ENCODE measurements at regions not wholly inside any gene's neighbourhood (a gene's known extent, or its start where the extent isn't known, plus 50 kb on each side); places are given as distances from the start of the nearest gene placed in this dataset.

DNA sequence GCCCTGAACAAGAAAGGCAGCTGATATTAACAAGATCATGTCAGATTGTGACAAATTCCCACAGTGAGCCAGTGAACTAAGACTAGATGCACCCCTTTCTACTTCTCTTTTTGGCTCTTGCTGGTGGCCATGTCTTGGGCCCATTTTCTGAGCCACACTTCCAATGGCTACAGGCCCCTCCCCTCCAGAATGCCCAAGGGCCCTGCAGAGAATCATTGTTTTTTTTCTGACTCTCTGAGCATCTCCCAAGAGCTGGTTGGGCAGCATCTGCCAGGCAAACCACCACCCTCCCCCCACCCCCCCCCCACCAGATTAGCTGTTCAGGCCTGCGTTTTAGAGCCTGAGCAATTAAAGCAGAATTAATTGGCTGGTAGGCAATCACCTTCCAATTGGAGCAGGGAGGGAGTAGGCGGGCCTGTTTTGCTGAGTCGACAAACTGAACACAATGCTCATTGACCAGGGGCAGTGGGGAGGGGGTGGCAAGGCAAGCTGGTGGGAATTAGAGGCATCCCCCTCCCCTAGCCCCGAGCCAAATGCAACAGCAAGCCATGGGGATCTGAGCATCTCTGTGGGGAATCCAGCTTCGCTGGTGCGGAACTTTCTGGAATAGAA is 541.4 kb downstream of the MN1 start:
- TF ChIP-seq, protein P1, sequence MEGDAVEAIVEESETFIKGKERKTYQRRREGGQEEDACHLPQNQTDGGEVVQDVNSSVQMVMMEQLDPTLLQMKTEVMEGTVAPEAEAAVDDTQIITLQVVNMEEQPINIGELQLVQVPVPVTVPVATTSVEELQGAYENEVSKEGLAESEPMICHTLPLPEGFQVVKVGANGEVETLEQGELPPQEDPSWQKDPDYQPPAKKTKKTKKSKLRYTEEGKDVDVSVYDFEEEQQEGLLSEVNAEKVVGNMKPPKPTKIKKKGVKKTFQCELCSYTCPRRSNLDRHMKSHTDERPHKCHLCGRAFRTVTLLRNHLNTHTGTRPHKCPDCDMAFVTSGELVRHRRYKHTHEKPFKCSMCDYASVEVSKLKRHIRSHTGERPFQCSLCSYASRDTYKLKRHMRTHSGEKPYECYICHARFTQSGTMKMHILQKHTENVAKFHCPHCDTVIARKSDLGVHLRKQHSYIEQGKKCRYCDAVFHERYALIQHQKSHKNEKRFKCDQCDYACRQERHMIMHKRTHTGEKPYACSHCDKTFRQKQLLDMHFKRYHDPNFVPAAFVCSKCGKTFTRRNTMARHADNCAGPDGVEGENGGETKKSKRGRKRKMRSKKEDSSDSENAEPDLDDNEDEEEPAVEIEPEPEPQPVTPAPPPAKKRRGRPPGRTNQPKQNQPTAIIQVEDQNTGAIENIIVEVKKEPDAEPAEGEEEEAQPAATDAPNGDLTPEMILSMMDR (IDR thresholded peaks at IDR 0.05; ENCODE audit: low read depth, low read length) = no peak
- no peak for TF ChIP-seq POLR2A (IDR thresholded peaks at IDR 0.05; ENCODE audit: extremely low read depth, insufficient read length)

Measured in NB4 (cell line).